ENCODE measurements at regions not wholly inside any gene's neighbourhood (a gene's known extent, or its start where the extent isn't known, plus 50 kb on each side); places are given as distances from the start of the nearest gene placed in this dataset.

DNA sequence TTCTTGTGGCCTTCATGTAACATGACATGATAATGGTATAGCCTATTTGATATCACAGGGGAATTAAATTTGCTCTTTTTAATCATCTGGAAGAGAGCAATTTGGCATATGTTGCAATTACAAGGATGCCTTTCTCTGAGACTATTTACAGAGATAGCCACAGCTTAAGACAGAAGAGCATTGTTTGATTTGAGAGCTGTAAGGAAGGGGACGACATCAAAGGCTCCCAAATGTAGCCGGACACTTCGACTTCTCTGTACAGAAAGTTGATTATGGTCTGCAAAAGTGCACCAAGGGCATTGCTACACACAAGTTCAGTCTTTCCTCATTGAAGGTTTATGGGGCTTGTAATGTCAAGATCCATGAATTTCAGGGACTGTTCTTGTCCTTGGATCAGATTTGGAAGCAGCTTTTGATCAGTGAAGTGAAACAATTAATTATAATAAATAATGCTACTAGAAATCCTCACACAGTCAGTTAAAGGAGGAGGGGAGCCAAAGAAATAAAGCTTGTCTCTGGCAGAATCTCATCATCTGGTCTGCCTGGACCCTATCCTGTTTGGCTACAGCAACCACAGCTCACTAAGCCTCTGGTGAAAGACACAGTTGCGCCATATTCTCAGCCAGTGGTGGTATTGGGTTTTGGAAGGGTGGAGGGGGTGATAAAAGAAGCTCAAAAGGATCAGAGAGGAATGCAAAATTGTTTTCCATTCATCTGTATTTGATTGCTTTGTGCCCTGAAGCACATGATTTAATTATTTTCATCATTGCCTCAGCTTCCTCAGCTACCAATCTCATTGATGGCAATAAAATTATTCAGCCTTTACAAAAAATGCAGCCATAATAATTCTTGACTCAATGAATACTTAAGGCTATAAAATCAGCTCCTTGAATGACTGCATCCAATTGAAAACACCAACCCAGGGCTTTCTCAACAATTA lies 654.3 kb upstream of the LCORL start:
- TF ChIP-seq, protein P1, sequence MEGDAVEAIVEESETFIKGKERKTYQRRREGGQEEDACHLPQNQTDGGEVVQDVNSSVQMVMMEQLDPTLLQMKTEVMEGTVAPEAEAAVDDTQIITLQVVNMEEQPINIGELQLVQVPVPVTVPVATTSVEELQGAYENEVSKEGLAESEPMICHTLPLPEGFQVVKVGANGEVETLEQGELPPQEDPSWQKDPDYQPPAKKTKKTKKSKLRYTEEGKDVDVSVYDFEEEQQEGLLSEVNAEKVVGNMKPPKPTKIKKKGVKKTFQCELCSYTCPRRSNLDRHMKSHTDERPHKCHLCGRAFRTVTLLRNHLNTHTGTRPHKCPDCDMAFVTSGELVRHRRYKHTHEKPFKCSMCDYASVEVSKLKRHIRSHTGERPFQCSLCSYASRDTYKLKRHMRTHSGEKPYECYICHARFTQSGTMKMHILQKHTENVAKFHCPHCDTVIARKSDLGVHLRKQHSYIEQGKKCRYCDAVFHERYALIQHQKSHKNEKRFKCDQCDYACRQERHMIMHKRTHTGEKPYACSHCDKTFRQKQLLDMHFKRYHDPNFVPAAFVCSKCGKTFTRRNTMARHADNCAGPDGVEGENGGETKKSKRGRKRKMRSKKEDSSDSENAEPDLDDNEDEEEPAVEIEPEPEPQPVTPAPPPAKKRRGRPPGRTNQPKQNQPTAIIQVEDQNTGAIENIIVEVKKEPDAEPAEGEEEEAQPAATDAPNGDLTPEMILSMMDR (IDR thresholded peaks at IDR 0.05; ENCODE audit: insufficient read depth, low read length) = no peak
- TF ChIP-seq POLR2AphosphoS5 (IDR thresholded peaks at IDR 0.05; ENCODE audit: low read depth) = no peak

All from HL-60 (cell line).